GM10266 (cell line): ENCODE measurements at regions not wholly inside any gene's neighbourhood (a gene's known extent, or its start where the extent isn't known, plus 50 kb on each side); places are given as distances from the start of the nearest gene placed in this dataset.

ENCODE experiments used
- DNase-seq: peaks from one replicate; pipeline ENCODE4 v3.0.0; 2012; ENCODE audit errors: extremely low spot score
- CTCF ChIP-seq: IDR thresholded peaks from 2 replicates; pipeline ENCODE4 v1.5.1; 2012; ENCODE audit warnings: mild to moderate bottlenecking, low read depth; ENCODE audit not compliant: control insufficient read depth, insufficient read depth; ENCODE audit errors: missing control alignments

GRCh38 chr9:84593352-84593751, 76.2 kb upstream of the NTRK2 start:
- DNase-seq = no peak
- no peak for TF ChIP-seq CTCF

- TF ChIP-seq CTCF = no peak
- DNase-seq = peak; percentile 26
Measured at GRCh38 chr9:84597131-84597530, 72.4 kb upstream of the NTRK2 start.

DNA sequence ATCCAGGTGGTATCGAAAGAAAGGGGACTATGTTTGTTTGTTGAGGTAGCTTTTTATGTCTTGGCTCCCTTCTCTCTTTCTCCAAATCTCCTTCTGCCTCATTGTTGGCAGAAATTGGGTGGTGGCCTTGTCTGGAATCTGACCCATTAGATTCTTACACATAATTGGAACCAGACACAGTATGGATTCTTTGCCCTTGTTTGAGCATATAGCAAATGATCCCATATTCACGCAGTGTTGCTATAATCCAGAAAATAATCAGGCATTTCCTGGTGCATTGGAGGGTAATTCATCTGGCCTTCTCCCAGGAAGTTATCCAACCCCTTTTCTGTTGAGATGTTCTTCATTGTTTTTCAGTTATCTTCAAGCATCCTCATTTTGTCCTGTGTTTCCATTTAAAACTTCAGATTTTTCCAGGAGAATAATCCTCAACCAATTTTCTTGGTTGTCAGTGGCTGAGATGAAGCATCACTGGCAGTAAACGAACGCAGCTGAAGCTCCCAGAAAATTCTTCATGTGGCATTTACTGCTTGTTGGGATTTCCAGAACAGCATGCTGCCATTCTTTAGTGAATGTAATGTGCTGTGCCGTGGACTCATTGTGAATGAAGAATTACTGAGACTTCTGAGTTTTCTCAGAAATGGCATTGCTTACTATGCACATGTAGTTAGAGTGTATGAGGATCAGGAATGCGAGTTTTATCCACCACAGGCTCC, 70.5 kb upstream of the NTRK2 start:
- DNase-seq = no peak
- TF ChIP-seq CTCF = no peak

DNA sequence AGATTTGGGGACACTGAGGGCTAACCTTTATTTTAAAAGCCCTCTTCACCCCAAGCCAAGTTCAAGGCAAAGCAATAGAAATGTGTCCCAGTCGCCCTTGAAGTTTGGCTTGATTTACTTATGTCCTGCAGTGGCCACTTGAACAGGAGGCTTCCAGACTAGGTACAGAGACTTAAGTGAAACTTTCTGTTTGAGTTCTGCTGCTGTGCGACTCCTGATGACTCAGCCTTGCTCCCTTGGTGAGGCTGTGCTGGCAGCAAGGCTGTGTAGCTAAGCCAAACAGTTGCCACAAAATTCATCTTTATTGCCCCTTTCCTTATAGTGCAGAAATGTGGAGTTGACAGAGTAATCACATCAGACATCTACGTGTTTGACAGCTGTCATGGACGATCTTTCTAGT, 68.8 kb upstream of the NTRK2 start:
- TF ChIP-seq CTCF = no peak
- DNase-seq = no peak

- DNase-seq = no peak
- TF ChIP-seq CTCF = no peak
Measured at GRCh38 chr9:84604223-84604622, 65.3 kb upstream of the NTRK2 start.

DNA sequence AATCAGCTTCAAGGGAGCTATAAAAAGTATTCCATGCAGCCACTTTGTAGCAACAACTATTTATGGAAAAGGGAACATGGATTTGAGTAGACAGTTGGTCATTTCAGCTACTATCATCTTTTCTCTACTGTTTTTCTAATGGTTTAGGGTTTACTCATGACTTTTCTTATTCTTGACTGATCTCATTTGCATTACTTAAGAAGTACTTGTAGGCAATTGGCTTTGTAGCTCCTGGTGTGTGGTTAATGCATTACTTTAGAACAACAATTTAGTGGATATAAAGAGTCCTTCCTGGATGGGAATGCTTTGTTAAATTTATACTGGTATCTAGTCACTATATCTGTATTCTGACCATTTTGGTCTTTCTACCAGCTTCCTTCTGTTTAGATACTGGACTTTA, 59.8 kb upstream of the NTRK2 start:
- TF ChIP-seq CTCF = no peak
- no peak for DNase-seq

DNA sequence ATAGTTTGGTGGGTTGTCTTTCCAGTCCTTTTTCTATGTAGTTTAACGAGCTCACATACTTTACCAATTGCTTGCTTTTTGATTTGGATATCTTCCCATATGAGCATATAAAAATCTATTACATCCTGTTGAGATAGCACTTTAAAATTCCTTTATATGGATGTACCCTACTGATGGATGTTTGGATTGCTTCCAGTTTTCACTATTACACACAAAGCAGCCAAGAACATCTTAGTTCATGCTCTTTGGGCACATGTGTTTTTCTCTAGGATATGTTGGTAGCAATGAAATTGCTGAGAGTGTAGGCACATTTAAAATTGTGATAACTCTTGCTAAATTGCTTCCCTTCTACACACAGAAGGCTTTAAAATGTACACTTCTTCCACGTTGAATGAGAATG, 56.1 kb upstream of the NTRK2 start:
- no peak for DNase-seq
- no peak for TF ChIP-seq CTCF
